ENCODE measurements at regions not wholly inside any gene's neighbourhood (a gene's known extent, or its start where the extent isn't known, plus 50 kb on each side); places are given as distances from the start of the nearest gene placed in this dataset.
"Not testable (repeated sequence)": the region's sequence is repeated elsewhere in the genome, so short reads cannot be mapped to it uniquely, and the experiment has no call there.

DNA sequence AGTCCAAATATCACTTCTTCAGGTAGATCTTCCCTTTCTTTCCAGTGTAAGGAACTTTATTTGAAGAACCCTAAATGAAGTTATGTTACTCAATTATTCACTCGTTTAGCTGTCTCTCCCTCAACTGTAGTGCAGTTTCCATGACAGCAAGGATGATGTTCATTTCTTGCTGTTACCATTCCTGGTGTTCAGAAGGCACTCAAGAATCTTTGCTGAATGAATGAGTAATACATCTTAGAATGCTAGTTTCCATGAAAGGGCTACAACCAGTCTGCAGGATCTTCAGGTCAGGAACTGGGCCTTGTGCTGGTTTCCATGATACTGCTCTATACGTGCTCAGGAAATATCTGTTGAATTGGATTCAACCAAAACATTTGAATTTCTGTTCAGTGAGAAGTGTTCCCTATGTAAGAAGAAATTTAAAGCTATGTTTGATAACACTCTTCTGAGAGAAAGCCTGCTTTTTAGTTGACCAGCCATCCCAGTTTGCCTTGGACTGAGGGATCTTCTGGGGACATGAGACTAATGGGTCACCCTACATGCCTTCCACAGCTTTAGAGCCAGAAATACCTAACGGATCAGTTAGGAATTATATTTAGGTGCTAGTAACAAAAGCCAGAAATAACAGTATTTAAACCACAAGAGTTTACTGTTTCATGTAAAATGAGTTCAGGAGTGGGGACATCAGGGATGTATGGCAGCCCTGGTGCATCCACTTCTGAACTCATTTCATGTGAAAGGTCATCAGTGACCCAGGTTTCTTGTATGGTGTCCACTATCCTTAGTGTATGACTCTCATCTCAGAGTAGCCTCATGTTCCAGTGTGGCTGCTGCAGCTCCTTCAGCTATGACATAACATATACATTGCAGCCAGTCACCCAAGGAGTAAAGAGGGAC lies 500.1 kb upstream of the SGCD start:
- no peak for TF ChIP-seq CTCF (IDR thresholded peaks at IDR 0.05)
- no peak for DNase-seq
- H3K27me3 Mint-ChIP-seq (ENCODE audit: insufficient read depth) = no peaks in the 10 kb centered on the region
- H3K27ac Mint-ChIP-seq = no peak overlapping the region
- H3K4me1 Mint-ChIP-seq (ENCODE audit: low read depth) = no peaks in the 10 kb centered on the region
- peaks cover 32% of the 10 kb centered on the region for H3K9me3 Mint-ChIP-seq
- peaks cover 5% of the 10 kb centered on the region; the same call in 1 of the 2 replicates for H3K36me3 Mint-ChIP-seq (ENCODE audit: low read depth)
- no peak overlapping the region for H3K4me3 Mint-ChIP-seq

DNA sequence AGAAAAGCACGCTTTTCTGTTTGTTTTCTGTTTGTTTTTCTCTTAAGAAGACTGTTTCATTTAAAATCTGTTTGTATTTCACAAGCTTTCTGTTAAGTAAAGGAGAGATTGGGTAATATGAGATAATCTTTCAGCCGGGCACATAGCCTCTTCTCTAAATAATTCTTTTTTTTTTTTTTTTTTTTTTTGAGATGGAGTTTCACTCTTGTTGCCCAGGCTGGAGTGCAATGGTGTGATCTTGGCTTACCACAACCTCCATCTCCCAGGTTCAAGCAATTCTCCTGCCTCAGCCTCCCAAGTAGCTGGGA lies 499.5 kb upstream of the SGCD start:
- not testable (repeated sequence) for H3K36me3 Mint-ChIP-seq (ENCODE audit: low read depth); H3K27ac Mint-ChIP-seq; DNase-seq; H3K4me3 Mint-ChIP-seq; H3K4me1 Mint-ChIP-seq (ENCODE audit: low read depth); H3K27me3 Mint-ChIP-seq (ENCODE audit: insufficient read depth)
- H3K9me3 Mint-ChIP-seq = peaks cover 38% of the 10 kb centered on the region

DNA sequence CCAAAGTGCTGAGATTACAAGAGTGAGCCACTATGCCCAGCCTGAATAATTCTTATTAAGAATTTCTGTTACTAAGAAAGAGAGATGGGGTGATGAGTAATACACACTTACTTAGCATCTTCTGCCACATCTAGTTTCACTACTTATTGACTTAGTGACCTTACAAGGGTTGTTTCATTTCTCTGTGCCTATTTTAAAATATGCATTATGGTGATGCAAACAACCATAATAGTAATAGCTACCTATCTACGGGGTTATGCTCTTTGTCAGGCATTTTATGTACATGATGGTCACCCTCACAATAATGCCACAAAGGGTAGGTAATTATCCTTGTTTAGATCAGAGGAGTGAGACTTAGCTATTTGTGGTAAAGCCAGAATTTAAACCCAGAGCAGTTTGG lies 499.0 kb upstream of the SGCD start:
- no peak overlapping the region for H3K27ac Mint-ChIP-seq
- DNase-seq = no peak
- no peaks in the 10 kb centered on the region for H3K4me1 Mint-ChIP-seq (ENCODE audit: low read depth)
- H3K36me3 Mint-ChIP-seq (ENCODE audit: low read depth) = peaks cover 5% of the 10 kb centered on the region; the same call in 1 of the 2 replicates
- H3K9me3 Mint-ChIP-seq = peaks cover 38% of the 10 kb centered on the region
- no peaks in the 10 kb centered on the region for H3K27me3 Mint-ChIP-seq (ENCODE audit: insufficient read depth)
- H3K4me3 Mint-ChIP-seq = no peak overlapping the region
- no peak for TF ChIP-seq CTCF (IDR thresholded peaks at IDR 0.05)

- no peak overlapping the region for H3K4me3 Mint-ChIP-seq
- H3K4me1 Mint-ChIP-seq (ENCODE audit: low read depth) = no peaks in the 10 kb centered on the region
- H3K27me3 Mint-ChIP-seq (ENCODE audit: insufficient read depth) = no peaks in the 10 kb centered on the region
- peaks cover 5% of the 10 kb centered on the region; the same call in 1 of the 2 replicates for H3K36me3 Mint-ChIP-seq (ENCODE audit: low read depth)
- DNase-seq = no peak
- peaks cover 40% of the 10 kb centered on the region for H3K9me3 Mint-ChIP-seq
- no peak for TF ChIP-seq CTCF (IDR thresholded peaks at IDR 0.05)
- H3K27ac Mint-ChIP-seq = no peak overlapping the region
Measured at GRCh38 chr5:155831491-155831890, 495.5 kb upstream of the SGCD start.

DNA sequence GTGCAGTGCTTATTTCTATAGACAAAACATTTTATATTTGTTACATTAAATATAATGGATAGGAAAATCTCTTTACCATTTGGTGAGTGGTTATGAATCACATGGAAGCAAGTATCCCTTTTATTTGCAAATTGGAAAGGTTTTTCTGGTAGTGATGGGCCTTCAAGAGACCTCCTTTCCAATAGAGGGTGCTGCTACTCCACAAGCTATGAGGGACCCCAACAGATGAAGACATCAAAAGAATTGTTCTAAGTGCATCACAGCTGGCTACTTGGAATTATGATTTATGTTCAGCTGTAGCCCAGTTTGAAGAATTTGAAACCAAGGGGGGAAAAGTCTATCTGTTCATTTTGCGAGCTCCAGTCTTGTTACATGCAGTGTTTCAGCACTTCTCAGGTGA lies 493.7 kb upstream of the SGCD start:
- TF ChIP-seq CTCF (IDR thresholded peaks at IDR 0.05) = no peak
- peaks cover 5% of the 10 kb centered on the region; the same call in 1 of the 2 replicates for H3K36me3 Mint-ChIP-seq (ENCODE audit: low read depth)
- no peaks in the 10 kb centered on the region for H3K4me1 Mint-ChIP-seq (ENCODE audit: low read depth)
- no peak overlapping the region for H3K27ac Mint-ChIP-seq
- peaks cover 36% of the 10 kb centered on the region for H3K9me3 Mint-ChIP-seq
- no peak for DNase-seq
- no peak overlapping the region for H3K4me3 Mint-ChIP-seq
- H3K27me3 Mint-ChIP-seq (ENCODE audit: insufficient read depth) = no peaks in the 10 kb centered on the region

GRCh38 chr5:155834271-155834975 lies 492.5 kb upstream of the SGCD start:
- no peak for TF ChIP-seq CTCF (IDR thresholded peaks at IDR 0.05)
- Mint-ChIP-seq H3K4me3 (no peak overlapping the region), H3K27me3 (ENCODE audit: insufficient read depth) (no peaks in the 10 kb centered on the region), H3K4me1 (ENCODE audit: low read depth) (no peaks in the 10 kb centered on the region), H3K27ac (no peak overlapping the region), H3K9me3 (peaks cover 38% of the 10 kb centered on the region), H3K36me3 (ENCODE audit: low read depth) (peaks cover 5% of the 10 kb centered on the region; the same call in 1 of the 2 replicates)
- no peak for DNase-seq
